ENCODE measurements at regions not wholly inside any gene's neighbourhood (a gene's known extent, or its start where the extent isn't known, plus 50 kb on each side); places are given as distances from the start of the nearest gene placed in this dataset.

DNA sequence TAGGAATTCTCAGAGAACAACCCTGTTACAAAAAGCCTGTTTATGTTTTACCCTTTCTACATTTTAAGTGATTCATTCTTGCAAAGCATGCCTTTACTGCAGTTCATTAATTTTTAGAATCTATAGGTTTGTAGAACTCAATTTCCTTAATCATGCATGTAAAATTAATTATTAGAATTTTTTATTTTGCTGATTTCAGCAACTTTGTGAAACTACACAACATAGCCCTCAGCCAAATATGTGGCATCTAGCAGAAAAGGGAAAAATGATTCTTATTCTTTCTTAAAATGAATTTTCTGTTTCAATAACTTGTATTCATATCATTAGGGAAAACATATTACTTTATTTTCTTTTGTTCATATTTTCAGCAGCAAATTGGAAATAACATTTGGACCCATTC lies 392.9 kb upstream of the PFKP start:
- TF ChIP-seq, protein P1, sequence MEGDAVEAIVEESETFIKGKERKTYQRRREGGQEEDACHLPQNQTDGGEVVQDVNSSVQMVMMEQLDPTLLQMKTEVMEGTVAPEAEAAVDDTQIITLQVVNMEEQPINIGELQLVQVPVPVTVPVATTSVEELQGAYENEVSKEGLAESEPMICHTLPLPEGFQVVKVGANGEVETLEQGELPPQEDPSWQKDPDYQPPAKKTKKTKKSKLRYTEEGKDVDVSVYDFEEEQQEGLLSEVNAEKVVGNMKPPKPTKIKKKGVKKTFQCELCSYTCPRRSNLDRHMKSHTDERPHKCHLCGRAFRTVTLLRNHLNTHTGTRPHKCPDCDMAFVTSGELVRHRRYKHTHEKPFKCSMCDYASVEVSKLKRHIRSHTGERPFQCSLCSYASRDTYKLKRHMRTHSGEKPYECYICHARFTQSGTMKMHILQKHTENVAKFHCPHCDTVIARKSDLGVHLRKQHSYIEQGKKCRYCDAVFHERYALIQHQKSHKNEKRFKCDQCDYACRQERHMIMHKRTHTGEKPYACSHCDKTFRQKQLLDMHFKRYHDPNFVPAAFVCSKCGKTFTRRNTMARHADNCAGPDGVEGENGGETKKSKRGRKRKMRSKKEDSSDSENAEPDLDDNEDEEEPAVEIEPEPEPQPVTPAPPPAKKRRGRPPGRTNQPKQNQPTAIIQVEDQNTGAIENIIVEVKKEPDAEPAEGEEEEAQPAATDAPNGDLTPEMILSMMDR (IDR thresholded peaks at IDR 0.05): no peak
- no peak for TF ChIP-seq POLR2A (IDR thresholded peaks at IDR 0.05)
